H1 (cell line): ENCODE measurements at regions not wholly inside any gene's neighbourhood (a gene's known extent, or its start where the extent isn't known, plus 50 kb on each side); places are given as distances from the start of the nearest gene placed in this dataset.

ENCODE experiments used
- BACH1 ChIP-seq: IDR thresholded peaks from 2 replicates; pipeline ENCODE4 v1.6.1; 2012; ENCODE audit warnings: low read length, improper control_type of control experiment
- CBX8 ChIP-seq: fragments of 300-800, 300-1000 bp; sonication (generic); IDR thresholded peaks from 2 replicates; pipeline ENCODE4 v1.7.1; 2016; ENCODE audit warnings: low read depth, low read length, borderline replicate concordance
- CHD7 ChIP-seq: fragments of 300-600 bp; sonication (generic); IDR thresholded peaks from 2 replicates; pipeline ENCODE4 v1.7.1; 2012; ENCODE audit warnings: low read length, moderate library complexity, mild to moderate bottlenecking, inconsistent platforms; ENCODE audit not compliant: insufficient replicate concordance
- CTBP2 ChIP-seq: IDR thresholded peaks from 2 replicates; pipeline ENCODE4 v1.7.0; 2011; ENCODE audit warnings: borderline replicate concordance, mild to moderate bottlenecking, moderate library complexity, mixed read lengths, low read length; ENCODE audit not compliant: insufficient read depth, insufficient read length
- HDAC6 ChIP-seq: IDR thresholded peaks from one replicate; pipeline ENCODE4 v1.7.1; 2012; ENCODE audit warnings: low read depth, mild to moderate bottlenecking, inconsistent platforms, low read length, moderate library complexity
- POLR2AphosphoS5 ChIP-seq: IDR thresholded peaks from 2 replicates; pipeline ENCODE4 v1.6.1; 2011; ENCODE audit warnings: low read depth, low read length
- YY1 ChIP-seq: IDR thresholded peaks from 2 replicates; pipeline ENCODE4 v1.6.1; 2011; ENCODE audit warnings: low read depth, mild to moderate bottlenecking, low read length

GRCh38 chr14:81981307-81981675, 447.6 kb upstream of the SEL1L start (continued):
- TF ChIP-seq CHD7 = no peak
- TF ChIP-seq CTBP2 = no peak
- TF ChIP-seq YY1 = no peak
- no peak for TF ChIP-seq BACH1
- no peak for TF ChIP-seq POLR2AphosphoS5
- TF ChIP-seq HDAC6 = no peak
- no peak for TF ChIP-seq CBX8
